HG03135 (cell line): ENCODE measurements at regions not wholly inside any gene's neighbourhood (a gene's known extent, or its start where the extent isn't known, plus 50 kb on each side); places are given as distances from the start of the nearest gene placed in this dataset.
A peak's percentile ranks its signal among the peaks of the same experiment; 100 is the strongest.
"Not testable (repeated sequence)": the region's sequence is repeated elsewhere in the genome, so short reads cannot be mapped to it uniquely, and the experiment has no call there.

Source experiments
- ATAC-seq: cut with Tn5 transposase; IDR thresholded peaks from one replicate; pipeline ENCODE4 v1.9.1; 2021; ENCODE audit warnings: mild to moderate bottlenecking, moderate library complexity; ENCODE audit not compliant: unreplicated experiment

- ATAC-seq: no peak
These were observed 56.3 kb downstream of the FOXI3 start for GRCh38 chr2:88396209-88396608.

GRCh38 chr2:88377641-88377991, 74.9 kb downstream of the FOXI3 start:
- no peak for ATAC-seq

GRCh38 chr2:88372042-88372441, 80.5 kb downstream of the FOXI3 start:
- no peak for ATAC-seq

GRCh38 chr2:88365408-88365807, 87.1 kb downstream of the FOXI3 start:
- not testable (repeated sequence) for ATAC-seq

- no peak for ATAC-seq
These were observed 97.0 kb downstream of the FOXI3 start for GRCh38 chr2:88355486-88355885.

- ATAC-seq: no peak
These were observed 101.3 kb downstream of the FOXI3 start for GRCh38 chr2:88351249-88351601.

GRCh38 chr2:88350331-88351248, 101.9 kb downstream of the FOXI3 start:
- no peak for ATAC-seq

- no peak for ATAC-seq
These were observed 106.7 kb downstream of the FOXI3 start for GRCh38 chr2:88345842-88346241.

- ATAC-seq: no peak
These were observed 109.7 kb downstream of the FOXI3 start for GRCh38 chr2:88342749-88343148.

- no peak for ATAC-seq
These were observed 118.1 kb downstream of the FOXI3 start for GRCh38 chr2:88334418-88334817.

- ATAC-seq: no peak
These were observed 121.3 kb downstream of the FOXI3 start for GRCh38 chr2:88331239-88331638.

- ATAC-seq: peak; percentile 80
These were observed 122.5 kb downstream of the FOXI3 start for GRCh38 chr2:88329815-88330603.

GRCh38 chr2:88321449-88322248, 130.8 kb downstream of the FOXI3 start:
- ATAC-seq: no peak

GRCh38 chr2:88320076-88320773, 132.3 kb downstream of the FOXI3 start:
- no peak for ATAC-seq

- no peak for ATAC-seq
These were observed 133.6 kb downstream of the FOXI3 start for GRCh38 chr2:88318956-88319330.

- no peak for ATAC-seq
These were observed 134.2 kb downstream of the FOXI3 start for GRCh38 chr2:88318071-88318955.

- no peak for ATAC-seq
These were observed 140.6 kb downstream of the THNSL2 start for GRCh38 chr2:88310787-88311186.

GRCh38 chr2:88307817-88308216, 137.7 kb downstream of the THNSL2 start:
- no peak for ATAC-seq

GRCh38 chr2:88303865-88304264, 133.7 kb downstream of the THNSL2 start:
- ATAC-seq: no peak

- no peak for ATAC-seq
These were observed 126.1 kb downstream of the THNSL2 start for GRCh38 chr2:88296247-88296646.
